HT-29 (cell line): ENCODE measurements at regions not wholly inside any gene's neighbourhood (a gene's known extent, or its start where the extent isn't known, plus 50 kb on each side); places are given as distances from the start of the nearest gene placed in this dataset.

Source experiments
- DNase-seq: peaks from one replicate; pipeline ENCODE4 v3.0.0-alpha.2; 2015; ENCODE audit warnings: low spot score

- no peak for DNase-seq
Observed at GRCh38 chr10:131792011-131792651, 108.7 kb upstream of the PPP2R2D start.

- DNase-seq: no peak
Observed at GRCh38 chr10:131792809-131793208, 108.0 kb upstream of the PPP2R2D start.

- DNase-seq: no peak
Observed at GRCh38 chr10:131795761-131796160, 105.0 kb upstream of the PPP2R2D start.

- no peak for DNase-seq
Observed at GRCh38 chr10:131797626-131798025, 103.2 kb upstream of the PPP2R2D start.

- no peak for DNase-seq
Observed at GRCh38 chr10:131799429-131799828, 101.4 kb upstream of the PPP2R2D start.

GRCh38 chr10:131802156-131802915 is 98.5 kb upstream of the PPP2R2D start:
- DNase-seq: no peak

GRCh38 chr10:131802996-131803395 is 97.8 kb upstream of the PPP2R2D start:
- DNase-seq: no peak

GRCh38 chr10:131803860-131804425 is 96.9 kb upstream of the PPP2R2D start:
- no peak for DNase-seq

- no peak for DNase-seq
Observed at GRCh38 chr10:131804551-131805295, 96.1 kb upstream of the PPP2R2D start.

GRCh38 chr10:131805696-131806095 is 95.1 kb upstream of the PPP2R2D start:
- no peak for DNase-seq

- no peak for DNase-seq
Observed at GRCh38 chr10:131806146-131806545, 94.7 kb upstream of the PPP2R2D start.

GRCh38 chr10:131806646-131807317 is 94.0 kb upstream of the PPP2R2D start:
- DNase-seq: no peak

- DNase-seq: no peak
Observed at GRCh38 chr10:131808370-131808930, 92.4 kb upstream of the PPP2R2D start.

- no peak for DNase-seq
Observed at GRCh38 chr10:131810036-131810804, 90.6 kb upstream of the PPP2R2D start.

GRCh38 chr10:131810805-131811629 is 89.8 kb upstream of the PPP2R2D start:
- no peak for DNase-seq

- no peak for DNase-seq
Observed at GRCh38 chr10:131811630-131812403, 89.0 kb upstream of the PPP2R2D start.

GRCh38 chr10:131812736-131813604 is 87.8 kb upstream of the PPP2R2D start:
- DNase-seq: no peak
